Left lung (tissue), 4 donors: ENCODE measurements at regions not wholly inside any gene's neighbourhood (a gene's known extent, or its start where the extent isn't known, plus 50 kb on each side); places are given as distances from the start of the nearest gene placed in this dataset.

Source experiments
- ATAC-seq: fragments of 200-7000 bp; cut with Tn5 transposase; one replicate; pipeline ENCODE4 v1.9.1; 2020; ENCODE audit warnings: moderate library complexity
- DNase-seq, 4 donors: peaks; one replicate each; pipeline ENCODE4 v3.0.0-alpha.2; 2013 to 2020
- H3K27ac ChIP-seq, 2 donors: fragments of 200-600 bp; sonication (generic) in 1 of 2; one replicate each; pipeline versions ENCODE4 v1.5.0 to v1.8.0; 2020 to 2021
- H3K27me3 ChIP-seq, 2 donors: fragments of 200-600 bp; sonication (generic) in 1 of 2; one replicate each; pipeline versions ENCODE4 v1.5.0 to v1.8.0; 2020 to 2021
- H3K36me3 ChIP-seq, 2 donors: fragments of 200-600 bp; sonication (generic) in 1 of 2; one replicate each; pipeline versions ENCODE4 v1.5.0 to v1.8.0; 2020 to 2021
- H3K4me1 ChIP-seq, 2 donors: fragments of 200-600 bp; one replicate each; pipeline ENCODE4 v1.8.0; 2021
- H3K4me3 ChIP-seq, 2 donors: fragments of 200-600 bp; sonication (generic) in 1 of 2; one replicate each; pipeline versions ENCODE4 v1.5.0 to v1.8.0; 2020 to 2021; ENCODE audit warnings: mild to moderate bottlenecking in 1 of 2
- H3K9me3 ChIP-seq, 2 donors: fragments of 200-600 bp; sonication (generic) in 1 of 2; one replicate each; pipeline versions ENCODE4 v1.5.0 to v1.8.0; 2020 to 2021
- intact Hi-C, 2 donors: fragments of 100-400 bp; cut with DNase I; formaldehyde crosslinking; loops; one replicate each; pipeline versions ENCODE4 v1.11.2 to v1.14.2; 2022
- TF ChIP-seq, protein P1 (sequence below), 2 donors: fragments of 200-600 bp; sonication (generic) in 1 of 2; IDR thresholded peaks; one replicate each; pipeline versions ENCODE4 v1.5.0 to v1.8.0; 2021; ENCODE audit warnings: antibody characterized with exemption in 2 of 2
- donor health status: DM: no; HTN: yes; CAD: no.
- donor health status: DM: no; HTN: no; CAD: no.

DNA sequence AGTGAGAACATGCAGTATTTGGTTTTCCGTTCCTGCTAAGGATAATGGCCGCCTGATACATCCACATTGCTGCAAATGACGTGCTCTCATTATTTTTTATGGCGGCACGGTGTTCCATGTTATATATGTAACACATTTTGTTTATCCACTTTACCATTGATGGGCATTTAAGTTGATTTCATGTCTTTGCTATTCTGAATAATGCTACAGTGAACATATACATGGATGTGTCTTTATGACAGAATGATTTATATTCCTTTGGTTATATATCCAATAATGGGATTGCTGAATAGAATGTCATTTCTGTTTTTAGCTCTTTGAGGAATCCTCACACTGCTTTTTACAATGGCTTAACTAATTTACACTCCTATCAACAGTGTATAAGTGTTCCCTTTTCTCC lies 1223.2 kb downstream of the RAPGEF2 start:
- no peak for ATAC-seq
- intact Hi-C loops: no loop called here
- no peaks in the 10 kb centered on the region for H3K27me3 ChIP-seq

DNA sequence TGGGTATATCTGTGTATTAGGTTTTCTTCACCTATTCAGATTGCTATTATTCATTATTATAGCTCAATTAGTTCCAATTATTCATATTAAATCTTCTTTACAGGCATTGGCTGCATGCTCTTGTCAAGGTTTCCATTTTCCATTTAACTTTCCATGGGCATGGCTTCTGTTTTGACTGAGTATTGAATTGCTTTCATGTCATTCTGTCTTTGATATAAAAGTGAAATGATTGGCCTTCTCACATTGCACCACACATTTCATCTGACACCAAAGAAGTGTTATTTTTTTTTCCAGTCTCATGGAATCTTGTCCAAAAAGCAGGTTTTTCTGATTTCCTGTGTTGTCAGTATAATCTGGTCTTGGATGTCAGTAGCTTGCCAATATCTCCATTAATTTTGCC lies 1244.3 kb downstream of the RAPGEF2 start:
- Histone ChIP-seq H3K9me3 (peaks cover 0 to 3% of the 10 kb centered on the region in 2 donors), H3K4me1 (no peaks in the 10 kb centered on the region), H3K36me3 (no peaks in the 10 kb centered on the region), H3K27me3 (no peaks in the 10 kb centered on the region), H3K27ac (no peak overlapping the region), H3K4me3 (no peak overlapping the region)
- TF ChIP-seq, protein P1, sequence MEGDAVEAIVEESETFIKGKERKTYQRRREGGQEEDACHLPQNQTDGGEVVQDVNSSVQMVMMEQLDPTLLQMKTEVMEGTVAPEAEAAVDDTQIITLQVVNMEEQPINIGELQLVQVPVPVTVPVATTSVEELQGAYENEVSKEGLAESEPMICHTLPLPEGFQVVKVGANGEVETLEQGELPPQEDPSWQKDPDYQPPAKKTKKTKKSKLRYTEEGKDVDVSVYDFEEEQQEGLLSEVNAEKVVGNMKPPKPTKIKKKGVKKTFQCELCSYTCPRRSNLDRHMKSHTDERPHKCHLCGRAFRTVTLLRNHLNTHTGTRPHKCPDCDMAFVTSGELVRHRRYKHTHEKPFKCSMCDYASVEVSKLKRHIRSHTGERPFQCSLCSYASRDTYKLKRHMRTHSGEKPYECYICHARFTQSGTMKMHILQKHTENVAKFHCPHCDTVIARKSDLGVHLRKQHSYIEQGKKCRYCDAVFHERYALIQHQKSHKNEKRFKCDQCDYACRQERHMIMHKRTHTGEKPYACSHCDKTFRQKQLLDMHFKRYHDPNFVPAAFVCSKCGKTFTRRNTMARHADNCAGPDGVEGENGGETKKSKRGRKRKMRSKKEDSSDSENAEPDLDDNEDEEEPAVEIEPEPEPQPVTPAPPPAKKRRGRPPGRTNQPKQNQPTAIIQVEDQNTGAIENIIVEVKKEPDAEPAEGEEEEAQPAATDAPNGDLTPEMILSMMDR (IDR thresholded peaks at IDR 0.05): no peak
- intact Hi-C loops: no loop called here
- ATAC-seq (no peak), DNase-seq (no peak)

More for the DNA sequence above, 1223.2 kb downstream of the RAPGEF2 start:
- Histone ChIP-seq H3K36me3 (no peaks in the 10 kb centered on the region), H3K9me3 (peaks cover 0 to 1% of the 10 kb centered on the region in 2 donors), H3K4me1 (no peaks in the 10 kb centered on the region), H3K27ac (no peak overlapping the region), H3K4me3 (no peak overlapping the region)
- TF ChIP-seq, protein P1 (IDR thresholded peaks at IDR 0.05): no peak
- no peak for DNase-seq

DNA sequence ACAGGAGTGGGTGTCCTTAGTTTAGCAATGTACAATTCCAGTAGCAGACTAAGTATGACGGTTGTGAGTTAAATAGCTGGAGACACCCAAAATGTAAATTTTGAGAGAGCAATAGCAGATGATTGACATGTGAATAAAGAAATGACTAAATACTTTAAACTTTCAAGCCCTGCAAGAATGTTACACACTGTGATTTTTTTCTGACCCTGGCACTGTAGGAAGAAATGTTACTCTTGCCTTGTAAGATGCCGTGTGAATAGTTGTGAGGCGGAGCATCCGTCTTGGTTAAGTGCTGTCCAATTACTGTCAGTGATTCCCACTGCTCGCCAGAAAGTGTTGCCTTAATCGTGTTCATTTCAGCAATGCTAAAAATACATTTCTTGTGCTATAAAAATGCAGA lies 1248.1 kb downstream of the RAPGEF2 start:
- H3K27me3 ChIP-seq: no peaks in the 10 kb centered on the region
- ATAC-seq: no peak
- H3K36me3 ChIP-seq: no peaks in the 10 kb centered on the region

DNA sequence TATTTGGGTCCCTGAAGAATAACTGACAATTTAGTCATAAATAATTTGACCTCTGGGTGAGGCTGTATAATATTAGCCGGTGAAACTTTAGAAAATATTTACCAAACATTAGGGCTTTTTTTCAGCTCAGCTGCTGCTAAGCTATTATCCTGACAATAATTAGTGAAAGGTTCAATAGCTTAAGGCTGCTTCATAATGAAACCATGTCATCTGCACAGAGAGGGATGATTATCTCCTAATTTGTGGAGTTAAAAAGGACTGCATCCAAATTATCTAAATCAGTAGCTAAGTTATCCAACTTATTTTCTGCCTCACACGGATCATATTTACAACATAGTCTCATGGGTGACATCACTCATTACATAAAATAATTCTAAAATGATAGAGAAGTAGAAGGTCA lies 1249.8 kb downstream of the RAPGEF2 start:
- TF ChIP-seq, protein P1 (IDR thresholded peaks at IDR 0.05): no peak
- H3K36me3 ChIP-seq: no peaks in the 10 kb centered on the region
- H3K27me3 ChIP-seq: no peaks in the 10 kb centered on the region
- H3K4me3 ChIP-seq: no peak overlapping the region
- no peaks in the 10 kb centered on the region for H3K4me1 ChIP-seq
- ATAC-seq (no peak), DNase-seq (no peak)
- H3K9me3 ChIP-seq: no peaks in the 10 kb centered on the region
- no peak overlapping the region for H3K27ac ChIP-seq
- intact Hi-C loops: no loop called here

More for the DNA sequence above, 1248.1 kb downstream of the RAPGEF2 start:
- Histone ChIP-seq H3K4me3 (no peak overlapping the region), H3K4me1 (no peaks in the 10 kb centered on the region), H3K9me3 (no peaks in the 10 kb centered on the region), H3K27ac (no peak overlapping the region)
- TF ChIP-seq, protein P1 (IDR thresholded peaks at IDR 0.05): no peak
- DNase-seq: no peak
- intact Hi-C loops: no loop called here

GRCh38 chr4:160353548-160353947 lies 1250.7 kb downstream of the RAPGEF2 start:
- no peaks in the 10 kb centered on the region for H3K4me1 ChIP-seq
- DNase-seq (no peak), ATAC-seq (no peak)
- H3K27me3 ChIP-seq: no peaks in the 10 kb centered on the region
- intact Hi-C loops: no loop called here
- H3K27ac ChIP-seq: no peak overlapping the region
- no peak overlapping the region for H3K4me3 ChIP-seq
- TF ChIP-seq, protein P1 (IDR thresholded peaks at IDR 0.05): no peak
- H3K36me3 ChIP-seq: no peaks in the 10 kb centered on the region
- no peaks in the 10 kb centered on the region for H3K9me3 ChIP-seq
